Activated naive CD4-positive, alpha-beta T cell treated with Interleukin-2 at 50 U/mL for 16 hours (primary cell): ENCODE measurements at regions not wholly inside any gene's neighbourhood (a gene's known extent, or its start where the extent isn't known, plus 50 kb on each side); places are given as distances from the start of the nearest gene placed in this dataset.
"Not testable (repeated sequence)": the region's sequence is repeated elsewhere in the genome, so short reads cannot be mapped to it uniquely, and the experiment has no call there.

Experiments
- DNase-seq: peaks from one replicate; pipeline ENCODE4 v3.0.0-alpha.2; 2020

- DNase-seq, result no peak
These were observed 995.8 kb upstream of the WWC1 start for GRCh38 chr5:167295681-167296005.

GRCh38 chr5:167296066-167296465, 995.4 kb upstream of the WWC1 start:
- DNase-seq, result no peak

- DNase-seq, result no peak
These were observed 994.8 kb upstream of the WWC1 start for GRCh38 chr5:167296661-167297060.

GRCh38 chr5:167299861-167300260, 991.6 kb upstream of the WWC1 start:
- not testable (repeated sequence) for DNase-seq

GRCh38 chr5:167303582-167303981, 987.9 kb upstream of the WWC1 start:
- DNase-seq, result no peak

GRCh38 chr5:167304834-167305469, 986.5 kb upstream of the WWC1 start:
- no peak for DNase-seq

- no peak for DNase-seq
These were observed 985.7 kb upstream of the WWC1 start for GRCh38 chr5:167305591-167306213.

GRCh38 chr5:167307042-167307441, 984.4 kb upstream of the WWC1 start:
- no peak for DNase-seq

GRCh38 chr5:167308466-167308865, 983.0 kb upstream of the WWC1 start:
- DNase-seq, result no peak

- DNase-seq, result no peak
These were observed 981.4 kb upstream of the WWC1 start for GRCh38 chr5:167309941-167310517.

- DNase-seq, result no peak
These were observed 980.1 kb upstream of the WWC1 start for GRCh38 chr5:167311340-167311739.

- DNase-seq, result no peak
These were observed 979.2 kb upstream of the WWC1 start for GRCh38 chr5:167312225-167312624.

GRCh38 chr5:167315762-167316161, 975.7 kb upstream of the WWC1 start:
- no peak for DNase-seq

- no peak for DNase-seq
These were observed 973.6 kb upstream of the WWC1 start for GRCh38 chr5:167317884-167318283.

GRCh38 chr5:167319243-167319642, 972.2 kb upstream of the WWC1 start:
- no peak for DNase-seq

GRCh38 chr5:167320019-167320418, 971.4 kb upstream of the WWC1 start:
- DNase-seq, result no peak

- DNase-seq, result no peak
These were observed 959.1 kb upstream of the WWC1 start for GRCh38 chr5:167332309-167332708.

- no peak for DNase-seq
These were observed 955.3 kb upstream of the WWC1 start for GRCh38 chr5:167336161-167336560.

GRCh38 chr5:167339205-167339604, 952.2 kb upstream of the WWC1 start:
- DNase-seq, result no peak

GRCh38 chr5:167346461-167346860, 945.0 kb upstream of the WWC1 start:
- DNase-seq, result no peak

GRCh38 chr5:167348251-167348926, 943.1 kb upstream of the WWC1 start:
- no peak for DNase-seq

GRCh38 chr5:167348980-167349379, 942.5 kb upstream of the WWC1 start:
- DNase-seq, result no peak

- DNase-seq, result no peak
These were observed 940.1 kb upstream of the WWC1 start for GRCh38 chr5:167351316-167351715.

- DNase-seq, result no peak
These were observed 938.6 kb upstream of the WWC1 start for GRCh38 chr5:167352801-167353200.
